Suppressor macrophage (primary cell): ENCODE measurements at regions not wholly inside any gene's neighbourhood (a gene's known extent, or its start where the extent isn't known, plus 50 kb on each side); places are given as distances from the start of the nearest gene placed in this dataset.

Source experiments
- DNase-seq, 4 experiments: peaks; one replicate each; pipeline ENCODE4 v3.0.0-alpha.2; 2020 to 2022

DNA sequence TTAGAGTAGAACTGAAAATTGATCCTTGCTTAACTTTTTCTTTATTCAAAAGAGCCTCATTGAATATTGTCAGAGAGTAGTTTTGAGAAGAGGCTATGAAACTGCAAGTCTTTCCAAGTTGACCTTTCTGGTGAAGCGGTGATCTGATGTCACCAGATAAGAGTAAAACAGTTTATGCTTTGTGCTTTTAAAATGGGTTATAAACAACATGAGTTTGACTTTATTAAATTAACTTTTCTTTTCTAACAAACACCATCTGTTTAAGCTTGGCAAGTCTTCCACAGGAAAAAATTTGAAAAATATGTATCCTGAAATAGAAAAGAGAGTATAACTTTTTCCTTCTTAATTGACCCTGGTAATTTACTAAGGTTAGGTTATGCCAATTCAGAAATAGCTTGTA, 408.7 kb upstream of the NOVA1 start:
- no peak for DNase-seq

GRCh38 chr14:27008187-27008586, 410.4 kb upstream of the NOVA1 start:
- DNase-seq, result no peak

GRCh38 chr14:27012641-27013040, 414.8 kb upstream of the NOVA1 start:
- DNase-seq, result no peak

DNA sequence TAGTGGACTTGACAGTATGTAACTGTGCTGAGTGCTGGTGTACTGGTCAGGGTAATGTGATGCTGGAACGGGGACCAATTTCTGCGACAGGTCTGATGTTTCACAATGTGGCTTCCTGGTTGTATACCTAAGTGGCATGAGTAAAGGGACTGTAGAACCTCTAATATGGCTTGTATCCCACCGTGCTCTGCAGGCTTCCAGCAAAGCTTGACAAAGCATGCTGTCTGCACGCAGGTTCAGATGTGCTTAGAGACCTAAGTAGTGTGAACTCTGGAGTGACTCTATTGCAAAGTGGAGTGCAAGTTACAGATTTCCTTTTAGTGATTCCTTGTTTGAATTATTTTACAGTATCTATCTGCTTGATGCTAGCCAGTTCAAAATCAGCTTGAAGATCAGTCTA, 415.8 kb upstream of the NOVA1 start:
- DNase-seq, result no peak

DNA sequence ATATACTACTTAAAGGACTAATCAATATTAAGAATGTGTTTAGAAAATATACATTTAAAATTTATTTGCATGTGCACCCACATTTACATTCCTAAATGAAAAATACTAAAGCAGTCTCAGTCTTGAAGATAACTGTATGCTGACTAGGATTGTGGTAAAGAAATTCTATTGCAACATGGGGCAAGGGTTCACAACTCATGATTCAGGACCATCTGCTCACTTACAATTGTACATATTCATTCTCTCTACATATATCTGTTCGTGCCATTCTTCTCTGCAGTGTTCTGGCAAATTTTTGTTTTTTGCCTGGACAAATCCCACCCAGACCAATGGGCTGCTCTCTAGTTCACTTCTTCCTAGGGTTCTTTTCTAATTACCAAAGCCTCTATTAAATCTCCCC, 417.2 kb upstream of the NOVA1 start:
- DNase-seq, result no peak

DNA sequence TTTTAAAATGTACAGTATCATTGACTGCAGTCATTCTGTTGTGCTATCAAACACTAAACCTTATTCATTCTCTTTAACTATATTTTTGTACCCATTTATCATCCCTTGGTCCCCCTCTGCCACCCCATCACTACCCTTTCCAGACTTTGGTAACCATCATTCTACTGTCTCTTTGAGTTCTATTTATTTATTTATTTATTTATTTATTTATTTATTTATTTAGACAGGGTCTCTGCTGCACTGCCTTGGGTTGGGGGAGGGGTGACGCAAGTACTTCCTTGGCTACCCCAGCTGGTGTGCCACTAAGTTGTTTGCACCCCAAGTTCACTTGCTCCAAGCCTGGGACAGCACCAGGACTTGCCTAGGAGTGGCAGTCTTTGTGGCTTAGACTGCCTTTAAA, 427.8 kb upstream of the NOVA1 start:
- DNase-seq, result no peak

GRCh38 chr14:27026097-27026496, 428.3 kb upstream of the NOVA1 start:
- no peak for DNase-seq

GRCh38 chr14:27040552-27040951, 442.7 kb upstream of the NOVA1 start:
- no peak for DNase-seq

DNA sequence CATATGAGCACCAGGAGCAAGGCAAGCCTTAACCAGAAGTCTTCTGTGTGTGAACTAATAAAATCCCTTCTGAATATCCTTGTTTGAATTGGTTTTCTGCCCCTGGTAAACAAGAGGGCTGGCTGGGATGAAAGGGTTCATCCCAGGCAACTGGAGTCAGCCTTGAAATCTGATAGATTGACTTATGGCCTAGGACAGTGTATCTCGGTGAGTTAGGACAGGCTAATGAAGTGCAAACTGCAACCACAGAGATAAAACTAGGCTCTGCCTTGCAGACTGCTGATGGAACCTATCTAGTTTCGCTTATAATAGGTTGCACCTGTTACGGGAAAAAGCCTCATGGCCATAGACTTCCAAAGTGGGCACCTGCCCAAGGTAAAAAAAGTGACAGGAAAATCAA, 451.9 kb upstream of the NOVA1 start:
- DNase-seq, result no peak

GRCh38 chr14:27050208-27050607, 452.4 kb upstream of the NOVA1 start:
- no peak for DNase-seq

- no peak for DNase-seq
Measured at GRCh38 chr14:27056586-27056985, 458.8 kb upstream of the NOVA1 start.

DNA sequence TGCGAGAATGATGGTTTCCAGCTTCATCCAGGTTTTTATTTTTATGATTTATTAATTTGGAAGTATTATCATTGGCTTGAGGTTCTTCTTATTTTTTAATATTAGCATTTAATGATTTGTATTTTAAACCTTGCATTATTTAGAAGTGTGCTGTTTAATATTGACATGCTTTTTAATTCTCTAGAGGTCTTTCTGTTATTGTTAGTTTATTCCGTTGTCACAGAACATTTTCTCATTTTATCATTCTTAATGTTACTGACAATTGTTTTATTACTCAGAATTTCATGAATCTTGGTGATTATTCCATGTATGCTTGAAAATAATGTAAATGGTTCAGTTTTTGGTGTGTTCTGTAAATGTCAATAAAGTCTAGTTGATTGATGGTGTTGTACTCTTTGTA, 463.5 kb upstream of the NOVA1 start:
- no peak for DNase-seq

DNA sequence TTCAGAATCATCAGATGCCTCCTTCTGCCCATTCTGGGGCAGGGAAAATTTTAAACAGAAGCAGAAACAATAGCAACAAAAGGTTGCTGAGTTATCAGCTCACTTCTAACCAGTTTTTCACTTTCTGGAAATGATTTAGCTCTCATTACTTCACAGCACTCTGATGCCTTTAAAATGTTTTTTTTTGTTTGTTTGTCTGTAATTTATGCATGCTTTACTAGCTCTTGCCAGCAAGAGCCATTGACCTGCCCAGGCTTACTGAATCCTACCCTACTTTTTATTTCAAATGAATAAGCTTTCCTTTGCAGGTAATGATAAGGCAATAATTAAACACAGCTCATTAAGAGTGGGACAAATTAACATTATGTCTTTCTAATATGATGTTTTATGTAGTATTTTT, 466.1 kb upstream of the NOVA1 start:
- DNase-seq, result no peak

- DNase-seq, result no peak
Measured at GRCh38 chr14:27065886-27066285, 468.1 kb upstream of the NOVA1 start.

DNA sequence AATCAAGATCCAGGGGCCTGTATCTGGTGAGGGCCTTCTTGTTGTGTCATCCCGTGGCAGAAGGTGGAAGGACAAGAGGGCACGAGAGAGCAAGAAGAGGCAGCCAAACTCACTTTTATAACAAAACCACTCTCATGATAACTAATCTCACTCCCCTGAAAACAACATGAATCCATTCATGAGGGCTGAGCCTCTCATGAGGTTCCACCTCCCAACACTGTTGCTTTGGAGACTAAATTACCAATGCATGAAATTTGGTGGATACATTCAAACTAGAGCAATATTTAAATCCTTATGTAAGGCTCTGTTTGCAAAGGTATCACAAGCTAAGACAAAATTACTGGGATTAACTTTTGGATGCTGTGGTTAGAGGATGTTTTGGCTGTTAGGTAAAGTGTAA, 470.1 kb upstream of the NOVA1 start:
- DNase-seq, result no peak

DNA sequence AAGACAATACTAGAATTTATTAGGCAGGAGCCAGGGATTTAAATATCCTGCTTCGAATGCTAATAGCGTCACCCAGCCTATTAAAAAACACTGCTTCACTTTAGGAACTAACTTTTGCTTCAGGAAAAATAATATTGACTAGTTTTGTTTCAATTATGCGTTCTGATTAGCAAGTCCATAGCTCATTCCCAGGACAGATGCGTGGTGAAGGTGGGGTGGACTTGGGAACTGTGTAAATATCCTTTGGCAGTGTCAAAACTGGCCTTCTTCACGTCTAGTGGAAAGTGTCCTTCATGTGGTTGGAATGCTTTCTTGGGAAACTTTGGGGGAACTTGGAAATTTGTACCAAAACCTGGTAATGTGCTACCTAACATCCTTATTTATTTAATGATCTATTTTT, 474.8 kb upstream of the NOVA1 start:
- no peak for DNase-seq

DNA sequence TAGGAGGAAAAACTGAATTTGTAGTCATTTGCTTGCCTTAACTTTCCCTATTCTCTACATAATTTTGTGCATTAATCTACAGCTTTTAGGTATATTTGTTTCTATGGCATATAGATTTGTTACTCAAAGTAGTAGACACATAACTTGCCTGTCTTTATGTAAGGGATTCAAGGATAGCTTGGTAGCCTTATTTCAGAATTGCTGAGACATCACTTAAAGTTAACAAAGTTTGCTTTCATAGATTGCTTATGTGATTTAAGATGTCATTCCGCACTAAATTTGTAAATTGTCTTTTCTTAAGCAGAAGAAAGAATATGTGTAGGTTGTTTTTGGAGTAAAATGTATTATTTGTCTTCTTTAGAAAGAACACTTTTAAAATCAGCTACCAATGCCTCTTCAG, 477.7 kb upstream of the NOVA1 start:
- no peak for DNase-seq

DNA sequence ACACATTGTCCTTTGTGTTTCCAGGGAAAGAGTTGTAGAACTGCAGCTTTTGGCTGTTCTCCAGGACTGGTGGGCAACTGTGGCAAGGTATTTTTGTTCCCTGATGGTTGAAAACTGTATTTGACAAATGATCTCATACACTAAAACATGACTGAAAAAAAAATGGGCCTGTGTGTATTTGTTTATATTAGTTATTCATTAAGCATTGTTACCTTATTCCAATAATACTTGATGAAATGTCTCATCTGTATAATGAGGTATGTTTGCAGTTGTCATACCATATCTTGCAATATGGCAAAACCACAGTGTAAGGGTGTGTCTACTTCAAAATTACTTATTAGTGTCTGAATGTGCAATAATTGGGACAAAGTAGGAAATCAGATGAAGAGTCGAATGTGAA, 479.4 kb upstream of the NOVA1 start:
- DNase-seq, result no peak

- DNase-seq, result no peak
Measured at GRCh38 chr14:27077710-27078109, 479.9 kb upstream of the NOVA1 start.

- no peak for DNase-seq
Measured at GRCh38 chr14:27078191-27078590, 480.4 kb upstream of the NOVA1 start.

- no peak for DNase-seq
Measured at GRCh38 chr14:27079716-27080115, 481.9 kb upstream of the NOVA1 start.

DNA sequence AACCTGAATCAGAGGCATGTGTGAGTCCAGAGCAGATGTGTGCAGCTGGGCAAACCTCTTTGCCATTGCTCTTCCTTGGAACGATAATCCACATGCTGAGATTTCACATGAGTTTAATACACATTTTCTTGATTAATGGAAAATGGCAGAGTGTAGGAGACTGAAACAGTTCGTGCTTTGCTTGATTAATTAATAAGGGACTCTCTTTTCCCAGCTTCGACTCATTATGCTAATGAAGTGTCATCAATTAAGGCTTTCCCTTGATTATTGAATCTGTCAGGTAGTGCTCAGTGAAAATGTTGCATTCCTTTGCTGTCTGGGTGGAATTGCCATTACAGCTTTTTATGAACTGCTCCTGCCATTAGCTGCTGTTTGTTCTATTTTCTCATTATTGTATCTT, 487.7 kb upstream of the NOVA1 start:
- no peak for DNase-seq

- DNase-seq, result no peak
Measured at GRCh38 chr14:27090716-27091115, 492.9 kb upstream of the NOVA1 start.

- no peak for DNase-seq
Measured at GRCh38 chr14:27091973-27092372, 494.1 kb upstream of the NOVA1 start.

DNA sequence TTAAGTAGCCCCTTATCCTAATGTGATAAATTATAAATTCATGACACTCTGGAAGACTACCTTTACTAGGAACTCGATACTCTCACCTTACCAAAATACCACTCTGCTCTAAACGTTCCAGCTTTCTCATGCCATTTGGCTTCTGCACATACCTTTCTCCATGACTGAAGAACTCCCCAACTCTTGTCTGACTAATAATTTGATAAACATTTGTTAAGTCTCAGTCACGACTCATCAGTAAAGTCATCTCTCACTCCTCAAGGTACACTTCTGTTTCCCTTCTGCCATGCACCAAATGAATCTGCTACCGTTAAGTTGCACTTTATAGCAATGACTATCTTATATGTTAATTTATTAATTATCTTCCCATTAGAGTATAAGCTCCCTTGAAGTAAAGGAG, 498.3 kb upstream of the NOVA1 start:
- DNase-seq, result no peak

GRCh38 chr14:27098451-27098850, 500.6 kb upstream of the NOVA1 start:
- no peak for DNase-seq
